ENCODE measurements at regions not wholly inside any gene's neighbourhood (a gene's known extent, or its start where the extent isn't known, plus 50 kb on each side); places are given as distances from the start of the nearest gene placed in this dataset.

GRCh38 chrX:46382595-46382994 is 162.6 kb downstream of the ZNF674 start:
- Mint-ChIP-seq H3K4me3 (no peak overlapping the region), H3K27ac (no peak overlapping the region), H3K27me3 (peaks cover 1% of the 10 kb centered on the region), H3K4me1 (ENCODE audit: low read depth) (no peaks in the 10 kb centered on the region), H3K36me3 (ENCODE audit: low read depth) (no peaks in the 10 kb centered on the region), H3K9me3 (no peaks in the 10 kb centered on the region)
- TF ChIP-seq, protein P1, sequence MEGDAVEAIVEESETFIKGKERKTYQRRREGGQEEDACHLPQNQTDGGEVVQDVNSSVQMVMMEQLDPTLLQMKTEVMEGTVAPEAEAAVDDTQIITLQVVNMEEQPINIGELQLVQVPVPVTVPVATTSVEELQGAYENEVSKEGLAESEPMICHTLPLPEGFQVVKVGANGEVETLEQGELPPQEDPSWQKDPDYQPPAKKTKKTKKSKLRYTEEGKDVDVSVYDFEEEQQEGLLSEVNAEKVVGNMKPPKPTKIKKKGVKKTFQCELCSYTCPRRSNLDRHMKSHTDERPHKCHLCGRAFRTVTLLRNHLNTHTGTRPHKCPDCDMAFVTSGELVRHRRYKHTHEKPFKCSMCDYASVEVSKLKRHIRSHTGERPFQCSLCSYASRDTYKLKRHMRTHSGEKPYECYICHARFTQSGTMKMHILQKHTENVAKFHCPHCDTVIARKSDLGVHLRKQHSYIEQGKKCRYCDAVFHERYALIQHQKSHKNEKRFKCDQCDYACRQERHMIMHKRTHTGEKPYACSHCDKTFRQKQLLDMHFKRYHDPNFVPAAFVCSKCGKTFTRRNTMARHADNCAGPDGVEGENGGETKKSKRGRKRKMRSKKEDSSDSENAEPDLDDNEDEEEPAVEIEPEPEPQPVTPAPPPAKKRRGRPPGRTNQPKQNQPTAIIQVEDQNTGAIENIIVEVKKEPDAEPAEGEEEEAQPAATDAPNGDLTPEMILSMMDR (IDR thresholded peaks at IDR 0.05): no peak
- intact Hi-C loops (cut with micrococcal nuclease): no loop called here
- DNase-seq: no peak
- POLR2A ChIA-PET: no interaction called here
- CTCF ChIA-PET: interaction anchor here (0.8 to 1.6 kb wide), 2 partner anchors 26 to 413 kb away, joined by 3 to 4 read pairs; no protein-coding TSS in a partner anchor
- ATAC-seq: no peak

GRCh38 chrX:46381630-46382029 is 163.6 kb downstream of the ZNF674 start:
- POLR2A ChIA-PET: no interaction called here

GRCh38 chrX:46380148-46380752 is 165.0 kb downstream of the ZNF674 start:
- no peaks in the 10 kb centered on the region for H3K9me3 Mint-ChIP-seq
- POLR2A ChIA-PET: no interaction called here
- H3K27me3 Mint-ChIP-seq: peaks cover 1% of the 10 kb centered on the region
- H3K4me1 Mint-ChIP-seq (ENCODE audit: low read depth): peaks cover 9% of the 10 kb centered on the region
- intact Hi-C loops (cut with micrococcal nuclease): no loop called here
- H3K36me3 Mint-ChIP-seq (ENCODE audit: low read depth): no peaks in the 10 kb centered on the region
- CTCF ChIA-PET: interaction anchor here (1.5 kb wide), 1 partner anchor 28 kb away, joined by 6 read pairs; no protein-coding TSS in a partner anchor
- TF ChIP-seq, protein P1 (IDR thresholded peaks at IDR 0.05): no peak
- ATAC-seq (no peak), DNase-seq (no peak)
- no peak overlapping the region for H3K27ac Mint-ChIP-seq
- H3K4me3 Mint-ChIP-seq: no peak overlapping the region

More at GRCh38 chrX:46381630-46382029, 163.6 kb downstream of the ZNF674 start:
- Mint-ChIP-seq H3K4me3 (no peak overlapping the region), H3K36me3 (ENCODE audit: low read depth) (no peaks in the 10 kb centered on the region), H3K27ac (no peak overlapping the region), H3K4me1 (ENCODE audit: low read depth) (no peaks in the 10 kb centered on the region), H3K27me3 (peaks cover 1% of the 10 kb centered on the region), H3K9me3 (no peaks in the 10 kb centered on the region)
- no peak for ATAC-seq
- intact Hi-C loops (cut with micrococcal nuclease): no loop called here
- TF ChIP-seq, protein P1 (IDR thresholded peaks at IDR 0.05): no peak
- DNase-seq: peak; percentile 58
- CTCF ChIA-PET: interaction anchor here (0.9 to 1.6 kb wide), 6 partner anchors 10 to 712 kb away, joined by 3 to 6 read pairs (median 4); no protein-coding TSS in a partner anchor

DNA sequence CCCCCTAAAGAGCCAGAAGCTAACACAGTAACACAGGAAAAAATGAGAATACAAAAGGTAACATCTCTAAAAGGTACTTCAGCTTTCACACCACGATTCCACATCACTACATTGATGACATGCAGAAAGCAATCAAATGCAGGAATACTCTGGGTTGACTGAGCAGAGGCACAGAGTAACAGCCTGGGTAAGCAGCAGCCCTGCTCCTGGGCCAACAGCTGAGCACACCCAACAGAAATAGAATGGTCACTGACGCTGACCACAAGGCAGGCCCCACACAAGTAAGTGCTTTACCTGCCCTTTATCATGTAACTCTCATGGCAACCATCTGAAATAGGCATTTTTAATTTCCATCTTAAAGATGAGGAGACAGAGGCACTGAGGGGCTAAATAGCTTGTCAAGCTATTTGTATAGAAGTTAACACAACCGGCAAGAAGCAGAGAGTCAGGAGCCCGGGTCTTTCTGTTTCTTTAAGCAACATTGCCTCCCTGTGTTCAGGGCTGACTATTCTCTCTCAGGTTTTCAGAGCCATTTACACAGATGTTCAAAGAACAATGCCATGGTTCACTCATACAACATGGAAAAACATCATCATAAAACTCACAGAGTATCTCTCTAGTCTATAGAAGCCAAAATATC is 168.9 kb downstream of the ZNF674 start:
- Mint-ChIP-seq H3K4me1 (ENCODE audit: low read depth) (peaks cover 9% of the 10 kb centered on the region), H3K4me3 (no peak overlapping the region), H3K9me3 (no peaks in the 10 kb centered on the region), H3K27me3 (peaks cover 1% of the 10 kb centered on the region), H3K27ac (no peak overlapping the region), H3K36me3 (ENCODE audit: low read depth) (no peaks in the 10 kb centered on the region)
- ChIA-PET CTCF (interaction anchor here (0.6 to 1.9 kb wide), 8 partner anchors 10 to 574 kb away, joined by 3 to 6 read pairs (median 4); no protein-coding TSS in a partner anchor), POLR2A (no interaction called here)
- TF ChIP-seq, protein P1 (IDR thresholded peaks at IDR 0.05): peak; percentile 34
- intact Hi-C loops (cut with micrococcal nuclease): no loop called here
- DNase-seq: peak; percentile 46
- ATAC-seq: peak; percentile 74

DNA sequence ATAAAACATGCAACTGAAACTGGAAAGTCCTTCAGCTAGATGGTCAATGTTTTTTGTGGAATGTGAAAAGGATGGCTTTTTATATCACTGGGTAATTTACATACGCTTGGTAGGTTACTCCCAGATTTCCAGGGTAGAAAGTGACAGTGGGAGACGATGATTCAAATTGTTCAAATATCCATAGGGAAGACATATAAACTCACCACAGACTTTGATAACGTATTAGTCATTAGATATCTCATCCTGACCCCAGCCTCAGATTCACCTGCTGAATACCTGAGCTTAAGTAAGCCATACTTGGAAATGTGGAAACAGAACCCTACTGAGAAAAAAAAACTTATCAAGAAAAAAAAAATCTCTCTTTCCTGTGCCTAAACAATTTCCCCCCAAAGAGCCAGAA is 169.4 kb downstream of the ZNF674 start:
- Mint-ChIP-seq H3K36me3 (ENCODE audit: low read depth) (no peaks in the 10 kb centered on the region), H3K27ac (no peak overlapping the region), H3K4me1 (ENCODE audit: low read depth) (peaks cover 9% of the 10 kb centered on the region), H3K9me3 (no peaks in the 10 kb centered on the region), H3K27me3 (no peaks in the 10 kb centered on the region), H3K4me3 (no peak overlapping the region)
- ATAC-seq (no peak), DNase-seq (no peak)
- ChIA-PET POLR2A (no interaction called here), CTCF (interaction anchor here (0.6 to 1.9 kb wide), 9 partner anchors 11 to 574 kb away, joined by 3 to 6 read pairs (median 4); no protein-coding TSS in a partner anchor)
- intact Hi-C loops (cut with micrococcal nuclease): no loop called here
- TF ChIP-seq, protein P1 (IDR thresholded peaks at IDR 0.05): no peak
